Activated CD8-positive, alpha-beta memory T cell treated with anti-CD3 and anti-CD28 coated beads for 48 hours (primary cell): ENCODE measurements at regions not wholly inside any gene's neighbourhood (a gene's known extent, or its start where the extent isn't known, plus 50 kb on each side); places are given as distances from the start of the nearest gene placed in this dataset.
"Not testable (repeated sequence)": the region's sequence is repeated elsewhere in the genome, so short reads cannot be mapped to it uniquely, and the experiment has no call there.

ENCODE experiments used
- DNase-seq, 3 experiments: peaks; one replicate each; pipeline ENCODE4 v3.0.0-alpha.2; 2020; ENCODE audit warnings: low read depth in 2 of 3, low spot score in 2 of 3

- DNase-seq = no peak
Observed at GRCh38 chr5:118088448-118088847, 899.9 kb downstream of the DTWD2 start.

DNA sequence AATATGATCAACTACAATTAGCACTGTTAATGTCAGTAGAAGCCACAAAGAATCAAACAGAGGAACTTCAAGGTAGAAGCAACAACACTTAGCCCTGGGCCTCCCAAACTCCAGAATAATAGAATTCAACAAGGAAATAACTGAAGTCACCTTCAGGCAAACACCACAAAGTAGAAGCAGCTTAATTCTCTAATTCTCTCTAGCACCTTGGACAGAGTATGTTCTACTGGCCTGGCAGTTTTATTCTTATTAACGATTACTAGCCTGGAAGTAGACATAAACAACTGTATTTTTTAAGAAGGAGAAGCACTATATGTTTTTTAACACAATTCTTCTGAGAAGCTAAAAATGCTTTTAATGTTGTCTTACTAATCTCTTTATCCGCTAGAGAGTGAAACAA lies 911.9 kb downstream of the DTWD2 start:
- DNase-seq = no peak

GRCh38 chr5:118070041-118070440 lies 918.3 kb downstream of the DTWD2 start:
- no peak for DNase-seq

DNA sequence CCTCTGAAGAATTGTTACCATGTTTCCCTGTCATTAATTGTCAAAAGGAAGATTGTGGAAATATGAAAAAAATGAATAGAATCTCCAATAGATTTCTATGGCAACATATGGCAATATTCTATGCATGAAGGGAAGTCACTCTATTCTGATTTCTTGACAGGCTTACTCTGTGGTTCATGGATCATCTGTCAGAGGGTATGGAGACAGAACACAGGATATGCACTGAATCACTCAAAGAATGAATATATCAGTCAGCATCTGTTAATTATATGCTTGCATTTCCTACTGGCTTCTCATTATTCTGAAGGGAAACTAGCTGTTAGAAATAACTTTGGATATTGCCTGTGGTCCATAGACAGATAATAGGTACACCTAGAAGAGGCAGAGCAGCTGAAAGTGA lies 918.9 kb downstream of the DTWD2 start:
- DNase-seq = no peak

- no peak for DNase-seq
Observed at GRCh38 chr5:118068886-118069285, 919.5 kb downstream of the DTWD2 start.

DNA sequence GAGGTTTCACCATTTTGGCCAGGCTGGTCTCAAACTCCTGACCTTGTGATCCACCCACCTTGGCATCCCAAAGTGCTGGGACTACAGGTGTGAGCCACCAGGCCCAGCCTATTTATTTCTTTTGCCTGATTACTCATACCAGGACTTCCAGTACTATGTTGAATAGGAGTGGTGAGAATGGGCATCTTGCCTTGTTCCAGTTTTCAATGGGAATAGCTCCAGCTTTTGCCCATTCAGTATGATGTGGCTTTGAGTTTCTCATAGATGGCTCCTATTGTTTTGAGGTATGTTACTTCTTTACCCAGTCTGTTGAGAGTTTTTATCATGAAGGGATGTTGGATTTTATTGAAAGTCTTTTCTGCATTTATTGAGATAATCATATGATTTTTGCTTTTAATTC lies 924.5 kb downstream of the DTWD2 start:
- not testable (repeated sequence) for DNase-seq

- DNase-seq = no peak
Observed at GRCh38 chr5:118060833-118061232, 927.5 kb downstream of the DTWD2 start.

- no peak for DNase-seq
Observed at GRCh38 chr5:118052503-118052902, 935.8 kb downstream of the DTWD2 start.

DNA sequence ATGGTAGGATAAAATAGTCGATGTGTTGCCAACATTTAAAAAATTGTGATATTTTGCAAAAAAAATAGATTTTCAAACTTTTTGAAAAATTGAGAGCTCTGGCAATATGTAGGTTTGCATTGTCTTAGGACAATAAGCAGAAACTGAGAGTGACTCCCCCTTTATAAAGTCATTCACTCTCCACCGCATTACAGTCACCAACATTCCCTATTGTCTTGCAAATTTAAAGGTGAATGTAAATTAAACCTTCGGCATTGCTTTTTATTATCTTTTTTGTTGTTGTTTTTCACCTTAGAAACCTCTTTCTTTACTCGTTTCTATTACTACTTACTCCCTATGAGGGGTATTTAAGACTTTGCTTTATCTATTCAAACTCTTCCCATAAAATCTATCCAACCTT lies 944.2 kb downstream of the DTWD2 start:
- no peak for DNase-seq

GRCh38 chr5:118043531-118043930 lies 944.8 kb downstream of the DTWD2 start:
- no peak for DNase-seq

DNA sequence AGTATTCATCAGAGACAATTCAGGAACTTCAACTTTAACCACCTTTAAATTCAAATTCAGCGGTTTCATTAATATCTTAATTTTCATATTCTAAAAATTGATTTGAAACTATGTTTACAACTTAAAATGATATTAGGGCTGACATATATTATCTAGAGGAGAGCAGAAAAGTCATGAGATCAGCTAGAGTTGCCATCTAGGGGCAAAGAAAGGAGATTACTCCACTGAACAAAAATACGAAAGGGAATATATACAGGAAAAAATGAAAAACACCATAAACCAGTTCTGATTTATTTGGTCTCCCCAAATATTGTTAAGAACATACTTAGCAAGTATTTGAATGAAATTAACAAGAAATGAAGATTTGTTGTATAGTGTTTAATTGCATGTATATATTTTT lies 946.3 kb downstream of the DTWD2 start:
- DNase-seq = no peak

GRCh38 chr5:118040496-118040895 lies 947.9 kb downstream of the DTWD2 start:
- no peak for DNase-seq

DNA sequence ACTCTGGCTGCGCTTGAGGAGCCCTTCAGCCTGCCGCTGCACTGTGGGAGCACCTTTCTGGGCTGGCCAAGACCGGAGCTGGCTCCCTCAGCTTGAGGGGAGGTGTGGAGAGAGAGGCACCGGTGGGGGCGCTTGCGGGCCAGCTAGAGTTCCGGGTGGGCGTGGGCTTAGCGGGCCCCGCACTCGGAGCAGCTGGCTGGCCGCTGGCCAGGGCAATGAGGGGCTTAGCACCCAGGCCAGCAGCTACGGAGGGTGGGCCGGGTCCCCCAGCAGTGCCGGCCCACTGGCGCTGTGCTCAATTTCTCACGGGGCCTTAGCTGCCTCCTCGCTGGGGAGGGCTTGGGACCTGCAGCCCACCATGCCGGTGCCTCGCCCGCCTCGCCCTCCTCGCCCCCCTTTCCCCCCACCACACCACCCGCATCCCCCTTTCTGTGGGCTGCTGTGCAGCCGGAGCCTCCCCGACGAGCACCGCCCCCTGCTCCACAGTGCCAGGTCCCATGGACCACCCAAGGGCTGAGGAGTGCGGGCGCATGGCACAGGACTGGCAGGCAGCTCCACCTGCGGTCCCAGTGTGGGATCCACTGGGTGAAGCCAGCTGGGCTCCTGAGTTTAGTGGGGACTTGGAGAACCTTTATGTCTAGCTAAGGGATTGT lies 954.5 kb downstream of the DTWD2 start:
- DNase-seq = no peak

DNA sequence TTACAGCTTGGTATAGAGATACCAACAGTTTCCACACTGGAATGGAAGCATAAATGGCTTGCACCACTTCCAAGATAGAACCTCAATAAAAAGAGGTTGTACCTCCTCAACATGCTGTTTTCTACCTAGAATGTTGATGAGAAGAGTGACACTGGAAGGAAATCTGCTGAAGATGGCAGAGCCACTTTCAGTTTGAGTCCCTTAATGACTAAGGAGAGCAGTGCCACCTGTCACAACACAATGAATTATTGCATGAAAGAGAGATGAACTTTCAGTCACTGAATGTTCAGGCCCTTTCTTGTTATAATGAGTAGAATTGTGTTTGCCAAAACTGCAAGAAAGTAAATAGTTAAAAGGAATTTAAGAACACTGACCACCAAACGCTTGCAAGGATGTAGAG lies 958.5 kb downstream of the DTWD2 start:
- DNase-seq = no peak

DNA sequence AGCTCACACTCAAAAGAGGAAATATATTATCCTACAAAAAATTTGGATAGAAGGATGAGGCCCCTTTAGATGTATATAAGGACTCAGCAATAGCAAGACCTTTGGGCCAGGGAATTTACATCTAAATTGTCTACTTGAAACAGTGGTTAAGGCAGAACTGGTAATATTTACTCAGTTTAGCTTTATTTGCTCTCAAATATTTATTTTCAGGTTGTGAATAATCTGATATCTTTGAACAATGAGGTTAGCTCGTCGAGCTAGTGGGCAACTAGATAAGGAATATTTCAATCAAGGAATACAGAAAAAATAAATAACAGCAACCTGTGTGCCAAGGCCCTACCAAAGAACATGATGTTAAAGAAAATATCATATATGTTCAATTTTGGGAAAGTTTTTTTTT lies 966.3 kb downstream of the DTWD2 start:
- DNase-seq = no peak

GRCh38 chr5:118017536-118017935 lies 970.8 kb downstream of the DTWD2 start:
- no peak for DNase-seq

- no peak for DNase-seq
Observed at GRCh38 chr5:118016396-118016795, 972.0 kb downstream of the DTWD2 start.

DNA sequence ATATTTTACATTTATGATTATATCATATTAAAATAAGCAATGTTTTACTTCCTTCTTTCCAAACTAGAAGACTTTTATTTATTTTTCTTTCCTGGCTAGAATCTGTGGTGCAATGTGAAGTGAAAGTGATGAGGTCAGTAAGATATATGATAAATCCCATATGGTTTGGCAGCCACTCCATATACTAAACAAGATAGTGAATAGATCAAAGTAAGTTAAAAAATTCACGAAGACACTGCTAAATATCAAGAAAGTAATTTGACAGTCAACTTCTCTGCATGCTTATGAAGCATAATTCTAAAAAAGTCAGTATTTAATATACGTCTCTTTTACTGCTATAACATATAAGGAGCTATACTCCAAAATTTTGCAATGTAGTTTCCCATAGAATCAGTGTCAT lies 972.8 kb downstream of the DTWD2 start:
- DNase-seq = no peak

GRCh38 chr5:118009741-118010297 lies 978.5 kb downstream of the DTWD2 start:
- DNase-seq = no peak

GRCh38 chr5:118008779-118009178 lies 979.6 kb downstream of the DTWD2 start:
- no peak for DNase-seq

GRCh38 chr5:118007262-118007661 lies 981.1 kb downstream of the DTWD2 start:
- no peak for DNase-seq

- no peak for DNase-seq
Observed at GRCh38 chr5:118006219-118006618, 982.1 kb downstream of the DTWD2 start.

- DNase-seq = no peak
Observed at GRCh38 chr5:117999939-118000549, 988.3 kb downstream of the DTWD2 start.
